T-helper 9 cell (primary cell): ENCODE measurements at regions not wholly inside any gene's neighbourhood (a gene's known extent, or its start where the extent isn't known, plus 50 kb on each side); places are given as distances from the start of the nearest gene placed in this dataset.

ENCODE experiments used
- DNase-seq: peaks from one replicate; pipeline ENCODE4 v3.0.0-alpha.2; 2020

- no peak for DNase-seq
Measured at GRCh38 chr14:101363880-101364391, 197.4 kb upstream of the DIO3 start.

GRCh38 chr14:101364503-101365328 is 196.6 kb upstream of the DIO3 start:
- DNase-seq: no peak

GRCh38 chr14:101365329-101366158 is 195.8 kb upstream of the DIO3 start:
- DNase-seq: no peak

GRCh38 chr14:101367421-101368261 is 193.7 kb upstream of the DIO3 start:
- DNase-seq: no peak

- DNase-seq: no peak
Measured at GRCh38 chr14:101368629-101369028, 192.7 kb upstream of the DIO3 start.

GRCh38 chr14:101369194-101369915 is 191.9 kb upstream of the DIO3 start:
- no peak for DNase-seq

- no peak for DNase-seq
Measured at GRCh38 chr14:101369916-101370592, 191.2 kb upstream of the DIO3 start.

- DNase-seq: no peak
Measured at GRCh38 chr14:101370593-101371569, 190.4 kb upstream of the DIO3 start.

GRCh38 chr14:101371799-101372793 is 189.2 kb upstream of the DIO3 start:
- no peak for DNase-seq

GRCh38 chr14:101372894-101373620 is 188.2 kb upstream of the DIO3 start:
- DNase-seq: no peak

- no peak for DNase-seq
Measured at GRCh38 chr14:101373690-101374295, 187.5 kb upstream of the DIO3 start.

GRCh38 chr14:101374373-101375338 is 186.6 kb upstream of the DIO3 start:
- DNase-seq: no peak

GRCh38 chr14:101377069-101377468 is 184.2 kb upstream of the DIO3 start:
- DNase-seq: no peak

- no peak for DNase-seq
Measured at GRCh38 chr14:101379842-101380241, 181.5 kb upstream of the DIO3 start.

- DNase-seq: no peak
Measured at GRCh38 chr14:101380512-101380911, 180.8 kb upstream of the DIO3 start.

- no peak for DNase-seq
Measured at GRCh38 chr14:101380940-101381339, 180.4 kb upstream of the DIO3 start.
